DOHH2 (cell line): ENCODE measurements at regions not wholly inside any gene's neighbourhood (a gene's known extent, or its start where the extent isn't known, plus 50 kb on each side); places are given as distances from the start of the nearest gene placed in this dataset.

Experiments used
- H3F3A ChIP-seq: fragments of 200-600 bp; sonication (generic), shearing (Covaris generic); 2 replicates; pipeline ENCODE4 v1.6.0; 2016; ENCODE audit warnings: antibody characterized with exemption, mild to moderate bottlenecking; ENCODE audit not compliant: control insufficient read depth, insufficient read depth
- H3K27ac ChIP-seq: fragments of 200-600 bp; sonication (generic); 2 replicates; pipeline ENCODE4 v1.5.1; 2014; ENCODE audit warnings: low read depth, mild to moderate bottlenecking, low read length, moderate library complexity
- H3K27me3 ChIP-seq: fragments of 200-600 bp; sonication (generic); 2 replicates; pipeline ENCODE4 v1.6.1; 2014; ENCODE audit warnings: mild to moderate bottlenecking, low read length, mixed read lengths; ENCODE audit not compliant: control insufficient read depth
- H3K36me3 ChIP-seq: fragments of 200-600 bp; sonication (generic); 2 replicates; pipeline ENCODE4 v1.6.1; 2014; ENCODE audit warnings: mild to moderate bottlenecking, low read length, moderate library complexity, mixed read lengths; ENCODE audit not compliant: control insufficient read depth
- H3K4me1 ChIP-seq: fragments of 200-600 bp; sonication (generic); 2 replicates; pipeline ENCODE4 v1.6.1; 2014; ENCODE audit warnings: mild to moderate bottlenecking, low read length, mixed read lengths; ENCODE audit not compliant: control insufficient read depth
- H3K4me2 ChIP-seq: fragments of 200-600 bp; sonication (generic); 2 replicates; pipeline ENCODE4 v1.6.0; 2014; ENCODE audit warnings: mild to moderate bottlenecking, low read length, moderate library complexity
- H3K4me3 ChIP-seq: fragments of 200-600 bp; sonication (generic); 2 replicates; pipeline ENCODE4 v1.5.1; 2014; ENCODE audit warnings: mild to moderate bottlenecking, low read length, mixed read lengths
- H3K79me2 ChIP-seq: fragments of 200-600 bp; sonication (generic); 2 replicates; pipeline ENCODE4 v1.6.1; 2014; ENCODE audit warnings: mild to moderate bottlenecking, low read length, mixed read lengths; ENCODE audit not compliant: control insufficient read depth
- H3K9me2 ChIP-seq: fragments of 200-600 bp; sonication (generic); replicated peaks from 2 replicates; pipeline ENCODE4 v1.6.1; 2014; ENCODE audit warnings: mild to moderate bottlenecking, low read length, mixed read lengths; ENCODE audit not compliant: control insufficient read depth
- H3K9me3 ChIP-seq: fragments of 200-600 bp; sonication (generic); 2 replicates; pipeline ENCODE4 v1.6.1; 2014; ENCODE audit warnings: antibody characterized with exemption, low read length, mixed read lengths; ENCODE audit not compliant: control insufficient read depth, insufficient read depth
- H4K20me1 ChIP-seq: fragments of 200-600 bp; sonication (generic); 2 replicates; pipeline ENCODE4 v1.6.0; 2014; ENCODE audit warnings: low read depth, mild to moderate bottlenecking, antibody characterized with exemption, low read length, moderate library complexity; ENCODE audit not compliant: control insufficient read depth, insufficient read depth
- EZH2phosphoT487 ChIP-seq: fragments of 200-600 bp; sonication (generic); IDR thresholded peaks from 2 replicates; pipeline ENCODE4 v1.6.1; 2017; ENCODE audit warnings: borderline replicate concordance, mild to moderate bottlenecking, antibody characterized with exemption, low read length, moderate library complexity, mixed read lengths
- TF ChIP-seq, protein P1 (sequence below): fragments of 200-600 bp; sonication (generic); IDR thresholded peaks from one replicate; pipeline ENCODE4 v1.5.1; 2014; ENCODE audit warnings: antibody characterized with exemption, mild to moderate bottlenecking, low read depth, low read length; ENCODE audit not compliant: poor library complexity, severe bottlenecking

DNA sequence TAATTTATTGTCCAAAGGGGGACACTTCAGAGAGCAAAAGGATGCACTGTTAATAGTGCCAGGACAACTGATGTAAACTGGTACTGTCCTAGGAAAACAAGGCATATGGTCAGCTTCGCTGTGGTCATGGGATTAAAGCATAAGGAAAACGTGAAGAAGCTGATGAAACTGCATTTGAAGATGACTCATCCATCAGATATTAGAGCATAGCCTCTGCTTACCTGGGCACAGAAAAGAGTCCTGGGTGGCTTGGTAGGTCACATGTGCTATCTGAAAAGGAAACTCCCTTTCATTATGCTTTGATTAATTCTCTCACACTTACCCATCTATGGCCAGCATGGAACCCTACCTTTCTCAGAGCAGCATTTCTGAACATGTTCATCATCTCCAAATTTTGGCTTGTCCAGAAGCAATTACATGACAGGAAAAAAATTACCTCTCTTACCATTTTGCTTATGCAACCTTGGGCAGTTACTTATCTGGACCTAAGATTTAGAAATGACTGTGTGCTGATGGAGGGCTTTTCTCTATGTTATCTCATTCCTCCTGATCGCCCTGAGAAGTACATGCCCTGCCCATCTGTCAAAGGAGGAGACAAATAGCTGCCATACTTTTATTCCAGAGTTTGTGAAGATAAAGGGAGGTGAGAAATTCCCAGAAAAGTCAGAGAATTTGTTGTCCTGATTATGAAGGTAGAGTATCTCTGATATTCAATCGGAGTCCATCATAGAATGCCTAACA, 275.3 kb upstream of the SLC14A2 start:
- no peak for TF ChIP-seq EZH2phosphoT487
- TF ChIP-seq, protein P1, sequence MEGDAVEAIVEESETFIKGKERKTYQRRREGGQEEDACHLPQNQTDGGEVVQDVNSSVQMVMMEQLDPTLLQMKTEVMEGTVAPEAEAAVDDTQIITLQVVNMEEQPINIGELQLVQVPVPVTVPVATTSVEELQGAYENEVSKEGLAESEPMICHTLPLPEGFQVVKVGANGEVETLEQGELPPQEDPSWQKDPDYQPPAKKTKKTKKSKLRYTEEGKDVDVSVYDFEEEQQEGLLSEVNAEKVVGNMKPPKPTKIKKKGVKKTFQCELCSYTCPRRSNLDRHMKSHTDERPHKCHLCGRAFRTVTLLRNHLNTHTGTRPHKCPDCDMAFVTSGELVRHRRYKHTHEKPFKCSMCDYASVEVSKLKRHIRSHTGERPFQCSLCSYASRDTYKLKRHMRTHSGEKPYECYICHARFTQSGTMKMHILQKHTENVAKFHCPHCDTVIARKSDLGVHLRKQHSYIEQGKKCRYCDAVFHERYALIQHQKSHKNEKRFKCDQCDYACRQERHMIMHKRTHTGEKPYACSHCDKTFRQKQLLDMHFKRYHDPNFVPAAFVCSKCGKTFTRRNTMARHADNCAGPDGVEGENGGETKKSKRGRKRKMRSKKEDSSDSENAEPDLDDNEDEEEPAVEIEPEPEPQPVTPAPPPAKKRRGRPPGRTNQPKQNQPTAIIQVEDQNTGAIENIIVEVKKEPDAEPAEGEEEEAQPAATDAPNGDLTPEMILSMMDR: no peak

GRCh38 chr18:45340884-45341283, 274.4 kb upstream of the SLC14A2 start:
- no peak overlapping the region for H3K4me3 ChIP-seq
- TF ChIP-seq, protein P1: no peak
- no peak for TF ChIP-seq EZH2phosphoT487
- no peaks in the 10 kb centered on the region for H3K4me1 ChIP-seq
- no peaks in the 10 kb centered on the region for H4K20me1 ChIP-seq
- no peaks in the 10 kb centered on the region for H3K9me2 ChIP-seq
- no peaks in the 10 kb centered on the region for H3K27me3 ChIP-seq
- no peaks in the 10 kb centered on the region for H3K79me2 ChIP-seq
- no peak overlapping the region for H3K27ac ChIP-seq
- no peaks in the 10 kb centered on the region for H3F3A ChIP-seq
- H3K36me3 ChIP-seq: no peaks in the 10 kb centered on the region
- no peaks in the 10 kb centered on the region for H3K9me3 ChIP-seq
- H3K4me2 ChIP-seq: no peak overlapping the region

More for the DNA sequence above, 275.3 kb upstream of the SLC14A2 start:
- H3K79me2 ChIP-seq: no peaks in the 10 kb centered on the region
- H3K27me3 ChIP-seq: no peaks in the 10 kb centered on the region
- no peak overlapping the region for H3K27ac ChIP-seq
- H3K9me3 ChIP-seq: no peaks in the 10 kb centered on the region
- H3F3A ChIP-seq: no peaks in the 10 kb centered on the region
- no peaks in the 10 kb centered on the region for H3K36me3 ChIP-seq
- no peaks in the 10 kb centered on the region for H3K9me2 ChIP-seq
- no peaks in the 10 kb centered on the region for H3K4me1 ChIP-seq
- H3K4me3 ChIP-seq: no peak overlapping the region
- H3K4me2 ChIP-seq: no peak overlapping the region
- no peaks in the 10 kb centered on the region for H4K20me1 ChIP-seq

DNA sequence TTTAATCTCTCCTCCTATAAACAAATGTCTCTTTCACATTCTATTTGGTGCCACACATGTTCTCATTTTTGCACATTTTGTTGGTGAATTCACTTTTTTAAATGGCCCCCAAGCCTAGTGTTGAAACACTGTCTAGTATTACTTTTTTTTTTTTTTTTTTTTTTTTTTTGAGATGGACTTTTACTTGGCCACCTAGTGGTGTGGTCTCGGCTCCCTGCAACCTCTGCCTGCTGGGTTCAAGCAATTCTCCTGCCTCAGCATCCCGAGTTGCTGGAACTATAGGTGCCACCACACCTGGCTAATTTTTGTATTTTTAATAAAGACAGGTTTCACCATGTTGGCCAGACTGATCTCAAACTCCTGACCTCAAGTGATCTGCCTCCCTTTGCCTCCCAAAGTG, 273.8 kb upstream of the SLC14A2 start:
- Histone ChIP-seq H3F3A (no peaks in the 10 kb centered on the region), H4K20me1 (no peaks in the 10 kb centered on the region), H3K4me3 (no peak overlapping the region), H3K9me3 (no peaks in the 10 kb centered on the region), H3K27ac (no peak overlapping the region), H3K9me2 (no peaks in the 10 kb centered on the region), H3K27me3 (no peaks in the 10 kb centered on the region), H3K4me1 (no peaks in the 10 kb centered on the region), H3K79me2 (no peaks in the 10 kb centered on the region), H3K4me2 (no peak overlapping the region), H3K36me3 (no peaks in the 10 kb centered on the region)
- TF ChIP-seq EZH2phosphoT487: no peak
- TF ChIP-seq, protein P1: no peak
